ENCODE measurements at regions not wholly inside any gene's neighbourhood (a gene's known extent, or its start where the extent isn't known, plus 50 kb on each side); places are given as distances from the start of the nearest gene placed in this dataset.

DNA sequence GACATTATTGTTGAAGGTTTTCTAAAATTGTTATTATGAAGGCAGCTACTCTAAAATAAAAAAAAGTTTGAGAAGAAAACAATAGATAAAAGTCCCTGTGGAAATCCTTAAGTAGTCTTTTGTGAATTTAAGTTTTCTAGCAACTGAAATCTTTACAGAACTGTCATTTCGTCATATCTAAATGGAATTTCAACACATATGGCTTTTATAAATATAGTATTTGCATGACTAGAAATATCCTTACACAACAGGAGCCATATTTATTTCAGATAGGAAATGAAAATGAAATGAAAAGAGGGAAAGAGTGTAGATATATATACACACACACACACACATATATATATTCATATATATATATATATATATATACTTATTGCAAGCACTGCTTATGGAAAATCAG is 204.7 kb upstream of the RGS18 start:
- no peak for TF ChIP-seq EZH2 (IDR thresholded peaks at IDR 0.05; ENCODE audit: insufficient read depth, low read length)
- TF ChIP-seq, protein P1, sequence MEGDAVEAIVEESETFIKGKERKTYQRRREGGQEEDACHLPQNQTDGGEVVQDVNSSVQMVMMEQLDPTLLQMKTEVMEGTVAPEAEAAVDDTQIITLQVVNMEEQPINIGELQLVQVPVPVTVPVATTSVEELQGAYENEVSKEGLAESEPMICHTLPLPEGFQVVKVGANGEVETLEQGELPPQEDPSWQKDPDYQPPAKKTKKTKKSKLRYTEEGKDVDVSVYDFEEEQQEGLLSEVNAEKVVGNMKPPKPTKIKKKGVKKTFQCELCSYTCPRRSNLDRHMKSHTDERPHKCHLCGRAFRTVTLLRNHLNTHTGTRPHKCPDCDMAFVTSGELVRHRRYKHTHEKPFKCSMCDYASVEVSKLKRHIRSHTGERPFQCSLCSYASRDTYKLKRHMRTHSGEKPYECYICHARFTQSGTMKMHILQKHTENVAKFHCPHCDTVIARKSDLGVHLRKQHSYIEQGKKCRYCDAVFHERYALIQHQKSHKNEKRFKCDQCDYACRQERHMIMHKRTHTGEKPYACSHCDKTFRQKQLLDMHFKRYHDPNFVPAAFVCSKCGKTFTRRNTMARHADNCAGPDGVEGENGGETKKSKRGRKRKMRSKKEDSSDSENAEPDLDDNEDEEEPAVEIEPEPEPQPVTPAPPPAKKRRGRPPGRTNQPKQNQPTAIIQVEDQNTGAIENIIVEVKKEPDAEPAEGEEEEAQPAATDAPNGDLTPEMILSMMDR (IDR thresholded peaks at IDR 0.05; ENCODE audit: insufficient read depth, low read depth, low read length) = no peak
